HepG2 (cell line): ENCODE measurements at regions not wholly inside any gene's neighbourhood (a gene's known extent, or its start where the extent isn't known, plus 50 kb on each side); places are given as distances from the start of the nearest gene placed in this dataset.

Experiments used
- ATAC-seq: fragments of 200-7000 bp; cut with Tn5 transposase; 3 replicates; pipeline ENCODE4 v1.9.1; 2020; ENCODE audit warnings: mild to moderate bottlenecking, moderate library complexity
- BruUV-seq: library from RNA; stranded (reverse); fragments of 400-500 nt; replicated peaks from 2 replicates; lab custom pipeline; 2021; lab: Mats Ljungman, UMichigan
- CTCF ChIA-PET: fragments of 300-600 bp; formaldehyde crosslinking; extraction: SDS; loops from one replicate; lab custom pipeline; 2021; ENCODE audit warnings: low total read pairs, inconsistent platforms, low intra/inter-chr PET ratio; lab: Yijun Ruan, JAX
- POLR2A ChIA-PET: fragments of 350-600 bp; sonication (Branson Sonifier 250); formaldehyde crosslinking; loops from one replicate; lab custom pipeline; 2020; ENCODE audit warnings: antibody characterized with exemption, inconsistent platforms; lab: Yijun Ruan, JAX
- DNase-seq: peaks from one replicate; pipeline ENCODE4 v3.0.0-alpha.2; 2015; ENCODE audit warnings: low spot score
- FAIRE-seq: peaks from 3 replicates; lab custom pipeline; 2011; peaks lifted over from hg19 to GRCh38; lab: Jason Lieb, UNC
- H2AFZ ChIP-seq: one replicate; pipeline ENCODE4 v1.6.1; 2011; ENCODE audit warnings: low read length, inconsistent platforms
- H3K27ac ChIP-seq: fragments of 300-600 bp; 3 replicates; pipeline ENCODE4 v1.8.0; 2011; ENCODE audit warnings: mixed run types, mild to moderate bottlenecking, mixed read lengths, low read length, inconsistent platforms; ENCODE audit not compliant: insufficient read depth; ENCODE audit errors: extremely low read length
- H3K27me3 ChIP-seq, 2 experiments: fragments of 200-600 bp in 1 of 2; 2 replicates in 1 of 2; 3 replicates in 1 of 2; pipeline versions ENCODE4 v1.6.0 to v1.8.0; 2011; ENCODE audit warnings: low read length in 2 of 2, mild to moderate bottlenecking in 2 of 2, moderate library complexity in 2 of 2, inconsistent platforms in 1 of 2; ENCODE audit not compliant: insufficient read depth in 2 of 2, control insufficient read depth in 1 of 2
- H3K36me3 ChIP-seq, 2 experiments: fragments of 200-600 bp in 1 of 2; replicated peaks in 1 of 2; 2 replicates in 1 of 2; 3 replicates in 1 of 2; pipeline versions ENCODE4 v1.5.1 to v1.8.0; 2011; ENCODE audit warnings: low read length in 2 of 2, inconsistent platforms in 1 of 2; ENCODE audit not compliant: insufficient read depth in 2 of 2, control insufficient read depth in 1 of 2
- H3K4me1 ChIP-seq: 2 replicates; pipeline ENCODE4 v1.5.1; 2012; ENCODE audit warnings: low read length, inconsistent platforms; ENCODE audit not compliant: insufficient read depth
- H3K4me2 ChIP-seq: 2 replicates; pipeline ENCODE4 v1.6.0; 2011; ENCODE audit warnings: low read depth, low read length, inconsistent platforms
- H3K4me3 ChIP-seq, 3 experiments: fragments of 200-600 bp in 1 of 3; sonication (generic), shearing (Covaris generic) in 1 of 3; replicated peaks in 1 of 3; 2 replicates each; pipeline ENCODE4 v1.5.1; 2011 to 2016; ENCODE audit warnings: low read length in 3 of 3, inconsistent platforms in 2 of 3, low read depth in 2 of 3, mild to moderate bottlenecking in 2 of 3, control low read depth in 1 of 3, mixed read lengths in 1 of 3; ENCODE audit not compliant: insufficient read depth in 1 of 3
- H3K79me2 ChIP-seq: one replicate; pipeline ENCODE4 v1.6.1; 2011; ENCODE audit warnings: low read length, inconsistent platforms; ENCODE audit not compliant: insufficient read depth
- H3K9ac ChIP-seq: 2 replicates; pipeline ENCODE4 v1.6.0; 2011; ENCODE audit warnings: mild to moderate bottlenecking, low read depth, low read length, inconsistent platforms; ENCODE audit not compliant: insufficient read depth
- H3K9me3 ChIP-seq: 2 replicates; pipeline ENCODE4 v1.5.1; 2012; ENCODE audit warnings: mild to moderate bottlenecking, low read length
- H4K20me1 ChIP-seq: 2 replicates; pipeline ENCODE4 v1.6.0; 2011; ENCODE audit warnings: inconsistent platforms, mild to moderate bottlenecking, low read length, moderate library complexity; ENCODE audit not compliant: insufficient read depth
- MIXL1 ChIP-seq: IDR thresholded peaks from 2 replicates; pipeline ENCODE4 v1.6.1; 2016
- SP140L ChIP-seq: sonication (generic); formaldehyde crosslinking; IDR thresholded peaks from 2 replicates; pipeline ENCODE4 v1.4.0; 2020; ENCODE audit warnings: missing genetic modification reagents, borderline replicate concordance
- ZHX2 ChIP-seq, 2 experiments: sonication (generic) in 1 of 2; formaldehyde crosslinking in 1 of 2; IDR thresholded peaks; 2 replicates each; pipeline versions ENCODE4 v1.6.1 to v1.9.0; 2014 to 2022; ENCODE audit warnings: antibody characterized with exemption in 1 of 2, borderline replicate concordance in 1 of 2, inconsistent platforms in 1 of 2, low read depth in 1 of 2, missing genetic modification reagents in 1 of 2
- WGBS: methylation state at CpG from one replicate; pipeline ENCODE4 v1.1.6; 2017; ENCODE audit warnings: low lambda C conversion rate; 5-methylcytosine and 5-hydroxymethylcytosine counted together
- in situ Hi-C: cut with HindIII; loops from 2 replicates; pipeline ENCODE4 v1.10.0; 2017; ENCODE audit warnings: low pct_unique_long_range_greater_than_20kb; ENCODE audit not compliant: extremely low pct_ligation_motif_present
- intact Hi-C: fragments of 100-400 bp; cut with micrococcal nuclease; formaldehyde crosslinking; loops from one replicate; pipeline ENCODE4 v1.10.0; 2022; ENCODE audit not compliant: unreplicated experiment

GRCh38 chr3:154931484-154931883 lies 148.6 kb upstream of the MME start (continued):
- TF ChIP-seq ZHX2 (IDR thresholded peaks at IDR 0.05; ENCODE audit: low read depth) = no peak
- TF ChIP-seq ZHX2 (CRISPR knock-in tag; IDR thresholded peaks at IDR 0.05; ENCODE audit: borderline replicate concordance) = no peak
- TF ChIP-seq SP140L (CRISPR knock-in tag) = no peak

GRCh38 chr3:154926721-154927120 lies 153.4 kb upstream of the MME start:
- Histone ChIP-seq H3K79me2 (no peaks in the 10 kb centered on the region), H3K4me3 (no peak overlapping the region), H3K36me3 (no peaks in the 10 kb centered on the region), H3K4me1 (no peaks in the 10 kb centered on the region), H3K4me2 (no peak overlapping the region), H3K27ac (no peak overlapping the region), H3K9ac (no peak overlapping the region), H4K20me1 (no peaks in the 10 kb centered on the region), H3K9me3 (peaks cover 6% of the 10 kb centered on the region), H2AFZ (no peak overlapping the region), H3K27me3 (no peaks in the 10 kb centered on the region; a peak in 1 of 5 replicates)
- TF ChIP-seq MIXL1 (CRISPR knock-in tag) = no peak
- intact Hi-C loops (no loop called here), in situ Hi-C loops (no loop called here)
- DNase-seq (no peak), FAIRE-seq (no peak), ATAC-seq (no peak)
- ChIA-PET CTCF (no interaction called here), POLR2A (no interaction called here)
- 0% methylated on average over 1 of the region's 1 CpG for WGBS
- BruUV-seq = no TSS peak
